NCI-H1105 treated with DMSO at 0.1 percent for 48 hours (cell line): ENCODE measurements at regions not wholly inside any gene's neighbourhood (a gene's known extent, or its start where the extent isn't known, plus 50 kb on each side); places are given as distances from the start of the nearest gene placed in this dataset.

Source experiments
- DNase-seq: peaks from one replicate; lab custom pipeline; 2025; lab: John Stamatoyannopoulos, UW

- DNase-seq, result no peak
Measured at GRCh38 chr5:124664287-124664686, 82.2 kb downstream of the ZNF608 start.

GRCh38 chr5:124663101-124663506 is 83.3 kb downstream of the ZNF608 start:
- no peak for DNase-seq

GRCh38 chr5:124662181-124662781 is 84.2 kb downstream of the ZNF608 start:
- DNase-seq, result peak; percentile 61

- peak; percentile 86 for DNase-seq
Measured at GRCh38 chr5:124661317-124662141, 84.9 kb downstream of the ZNF608 start.

GRCh38 chr5:124660229-124661093 is 86.0 kb downstream of the ZNF608 start:
- no peak for DNase-seq

- DNase-seq, result no peak
Measured at GRCh38 chr5:124659798-124660197, 86.6 kb downstream of the ZNF608 start.

- no peak for DNase-seq
Measured at GRCh38 chr5:124658867-124659557, 87.4 kb downstream of the ZNF608 start.

- DNase-seq, result peak; percentile 84
Measured at GRCh38 chr5:124655921-124656511, 90.4 kb downstream of the ZNF608 start.

- DNase-seq, result peak; percentile 63
Measured at GRCh38 chr5:124655251-124655917, 91.1 kb downstream of the ZNF608 start.

GRCh38 chr5:124654418-124654817 is 92.0 kb downstream of the ZNF608 start:
- no peak for DNase-seq

GRCh38 chr5:124653666-124654065 is 92.8 kb downstream of the ZNF608 start:
- no peak for DNase-seq

GRCh38 chr5:124652892-124653441 is 93.5 kb downstream of the ZNF608 start:
- DNase-seq, result no peak

GRCh38 chr5:124652514-124652819 is 94.0 kb downstream of the ZNF608 start:
- DNase-seq, result no peak

GRCh38 chr5:124651663-124652513 is 94.6 kb downstream of the ZNF608 start:
- peak; percentile 78 for DNase-seq

- DNase-seq, result no peak
Measured at GRCh38 chr5:124650951-124651662, 95.3 kb downstream of the ZNF608 start.

GRCh38 chr5:124650147-124650561 is 96.3 kb downstream of the ZNF608 start:
- DNase-seq, result no peak

- DNase-seq, result peak; percentile 92
Measured at GRCh38 chr5:124649491-124650146, 96.8 kb downstream of the ZNF608 start.

GRCh38 chr5:124648902-124649467 is 97.5 kb downstream of the ZNF608 start:
- no peak for DNase-seq
